CD14-positive monocyte (primary cell): ENCODE measurements at regions not wholly inside any gene's neighbourhood (a gene's known extent, or its start where the extent isn't known, plus 50 kb on each side); places are given as distances from the start of the nearest gene placed in this dataset.

Source experiments
- DNase-seq, 3 donors: peaks; one replicate each; pipeline ENCODE4 v3.0.0-alpha.2; 2011 to 2022
- H2AFZ ChIP-seq: 2 replicates; pipeline ENCODE4 v1.6.0; 2012; ENCODE audit warnings: mild to moderate bottlenecking, low read depth, low read length, inconsistent platforms; ENCODE audit not compliant: insufficient read depth, poor library complexity, severe bottlenecking
- H3K27ac ChIP-seq, 2 donors: 1 replicate in 1 of 2; 2 replicates in 1 of 2; pipeline ENCODE4 v1.5.1; 2012 to 2013; ENCODE audit warnings: low read length in 2 of 2, control low read depth in 1 of 2, inconsistent platforms in 1 of 2, low read depth in 1 of 2, mild to moderate bottlenecking in 1 of 2
- H3K27me3 ChIP-seq, 2 donors: one replicate each; pipeline versions ENCODE4 v1.6.0 to v1.6.1; 2011 to 2013; ENCODE audit warnings: low read length in 2 of 2; ENCODE audit not compliant: control insufficient read depth in 2 of 2, insufficient read depth in 2 of 2
- H3K36me3 ChIP-seq, 2 donors: replicated peaks in 1 of 2; 1 replicate in 1 of 2; 2 replicates in 1 of 2; pipeline versions ENCODE4 v1.5.1 to v1.6.1; 2012 to 2013; ENCODE audit warnings: low read length in 2 of 2, control low read depth in 1 of 2, inconsistent platforms in 1 of 2, mild to moderate bottlenecking in 1 of 2; ENCODE audit not compliant: insufficient read depth in 2 of 2, control insufficient read depth in 1 of 2
- H3K4me1 ChIP-seq, 2 donors: 1 replicate in 1 of 2; 2 replicates in 1 of 2; pipeline versions ENCODE4 v1.5.1 to v1.6.1; 2012 to 2013; ENCODE audit warnings: low read length in 2 of 2, control low read depth in 1 of 2, inconsistent platforms in 1 of 2, mild to moderate bottlenecking in 1 of 2, moderate library complexity in 1 of 2; ENCODE audit not compliant: insufficient read depth in 2 of 2, control insufficient read depth in 1 of 2
- H3K4me2 ChIP-seq: replicated peaks from 2 replicates; pipeline ENCODE3; 2012; ENCODE audit warnings: low read length, moderate library complexity, mild to moderate bottlenecking; ENCODE audit not compliant: poor library complexity, severe bottlenecking; ENCODE audit errors: extremely low read depth
- H3K4me3 ChIP-seq, 3 experiments: fragments of 200-600 bp in 1 of 3; sonication (generic) in 1 of 3; replicated peaks in 1 of 3; 1 replicate in 2 of 3; 2 replicates in 1 of 3; pipeline ENCODE4 v1.5.1; 2011 to 2013; ENCODE audit warnings: low read length in 3 of 3, mild to moderate bottlenecking in 3 of 3, control low read depth in 2 of 3, low read depth in 2 of 3, inconsistent platforms in 1 of 3, moderate library complexity in 1 of 3
- H3K79me2 ChIP-seq: 2 replicates; pipeline ENCODE4 v1.6.0; 2012; ENCODE audit warnings: mild to moderate bottlenecking, control low read depth, inconsistent platforms, low read length, moderate library complexity; ENCODE audit not compliant: insufficient read depth
- H3K9ac ChIP-seq: 2 replicates; pipeline ENCODE4 v1.6.0; 2017; ENCODE audit warnings: low read length, mild to moderate bottlenecking; ENCODE audit not compliant: insufficient read depth, poor library complexity, severe bottlenecking
- H3K9me3 ChIP-seq, 2 donors: replicated peaks in 1 of 2; 1 replicate in 1 of 2; 2 replicates in 1 of 2; pipeline versions ENCODE4 v1.5.1 to v1.6.1; 2012 to 2013; ENCODE audit warnings: low read length in 2 of 2, control low read depth in 1 of 2; ENCODE audit not compliant: control insufficient read depth in 1 of 2, insufficient read depth in 1 of 2
- H4K20me1 ChIP-seq: 2 replicates; pipeline ENCODE4 v1.6.0; 2012; ENCODE audit warnings: mild to moderate bottlenecking, low read length, control low read depth, moderate library complexity; ENCODE audit not compliant: insufficient read depth
- H3K27ac Mint-ChIP-seq, 7 donors: one replicate each; pipeline ENCODE4 v1.8.0; 2020; ENCODE audit warnings: mild to moderate bottlenecking in 7 of 7, mixed read lengths in 7 of 7, moderate library complexity in 6 of 7, inconsistent platforms in 2 of 7
- H3K27me3 Mint-ChIP-seq, 3 donors: one replicate each; pipeline ENCODE4 v1.8.0; 2021 to 2022; ENCODE audit warnings: low read depth in 3 of 3, mild to moderate bottlenecking in 3 of 3, mixed read lengths in 3 of 3, moderate library complexity in 3 of 3, inconsistent platforms in 1 of 3
- H3K36me3 Mint-ChIP-seq, 2 donors: one replicate each; pipeline ENCODE4 v1.8.0; 2020; ENCODE audit warnings: mixed read lengths in 2 of 2, inconsistent platforms in 1 of 2, mild to moderate bottlenecking in 1 of 2
- H3K4me1 Mint-ChIP-seq: one replicate; pipeline ENCODE4 v1.8.0; 2020; ENCODE audit warnings: mild to moderate bottlenecking, mixed read lengths
- H3K4me3 Mint-ChIP-seq, 2 donors: one replicate each; pipeline ENCODE4 v1.8.0; 2020; ENCODE audit warnings: mild to moderate bottlenecking in 2 of 2, mixed read lengths in 2 of 2, moderate library complexity in 1 of 2
- H3K9me3 Mint-ChIP-seq, 7 donors: one replicate each; pipeline ENCODE4 v1.8.0; 2020 to 2022; ENCODE audit warnings: mixed read lengths in 7 of 7, mild to moderate bottlenecking in 6 of 7, moderate library complexity in 6 of 7, inconsistent platforms in 2 of 7
- CTCF ChIP-seq: fragments of 200-600 bp; IDR thresholded peaks from one replicate; pipeline ENCODE4 v1.8.0; 2022; ENCODE audit warnings: antibody characterized with exemption, mild to moderate bottlenecking
- WGBS: methylation state at CpG from one replicate; pipeline ENCODE4 v1.1.5; 2013; ENCODE audit warnings: missing lambda C conversion rate; ENCODE audit not compliant: insufficient coverage; 5-methylcytosine and 5-hydroxymethylcytosine counted together
- intact Hi-C, 2 donors: fragments of 100-400 bp; cut with micrococcal nuclease; formaldehyde crosslinking; loops; one replicate each; pipeline versions ENCODE4 v1.15.0 to v1.15.1; 2023

- Mint-ChIP-seq H3K27me3 (peaks cover 2 to 7% (median 4%) of the 10 kb centered on the region in 3 donors), H3K4me1 (no peaks in the 10 kb centered on the region), H3K4me3 (no peak overlapping the region), H3K9me3 (peaks cover 0 to 2% (median 0%) of the 10 kb centered on the region in 7 donors), H3K36me3 (no peaks in the 10 kb centered on the region), H3K27ac (no peak overlapping the region)
- TF ChIP-seq CTCF: no peak
- Histone ChIP-seq H2AFZ (no peak overlapping the region), H3K27ac (no peak overlapping the region), H3K4me2 (no peak overlapping the region), H3K9ac (no peak overlapping the region), H3K36me3 (no peaks in the 10 kb centered on the region), H3K4me3 (no peak overlapping the region), H4K20me1 (no peaks in the 10 kb centered on the region), H3K79me2 (no peaks in the 10 kb centered on the region), H3K27me3 (no peaks in the 10 kb centered on the region), H3K9me3 (no peaks in the 10 kb centered on the region), H3K4me1 (no peaks in the 10 kb centered on the region)
- DNase-seq: no peak
- WGBS: 82% methylated on average over 2 of the region's 3 CpGs
- intact Hi-C loops: no loop called here
Measured at GRCh38 chr2:156884216-156884615, 373.3 kb upstream of the GALNT5 start.

- Histone ChIP-seq H3K4me1 (no peaks in the 10 kb centered on the region), H4K20me1 (no peaks in the 10 kb centered on the region), H3K4me3 (no peak overlapping the region), H3K36me3 (no peaks in the 10 kb centered on the region), H3K27ac (no peak overlapping the region), H3K27me3 (peaks cover 18 to 33% of the 10 kb centered on the region in 2 donors), H3K79me2 (no peaks in the 10 kb centered on the region), H3K4me2 (no peak overlapping the region), H3K9me3 (no peaks in the 10 kb centered on the region), H3K9ac (no peak overlapping the region), H2AFZ (no peak overlapping the region)
- no peaks in the 10 kb centered on the region for H3K36me3 Mint-ChIP-seq
- H3K27me3 Mint-ChIP-seq: peaks cover 3 to 28% (median 18%) of the 10 kb centered on the region in 3 donors
- WGBS: 25% methylated on average over 1 of the region's 5 CpGs
- no peaks in the 10 kb centered on the region for H3K4me1 Mint-ChIP-seq
- H3K4me3 Mint-ChIP-seq: no peak overlapping the region
- H3K27ac Mint-ChIP-seq: no peak overlapping the region
- no peak for DNase-seq
- H3K9me3 Mint-ChIP-seq: no peaks in the 10 kb centered on the region
- intact Hi-C loops: no loop called here
- no peak for TF ChIP-seq CTCF
Measured at GRCh38 chr2:156890529-156891148, 366.9 kb upstream of the GALNT5 start.
